H9 (cell line): ENCODE measurements at regions not wholly inside any gene's neighbourhood (a gene's known extent, or its start where the extent isn't known, plus 50 kb on each side); places are given as distances from the start of the nearest gene placed in this dataset.

Experiments used
- DNase-seq: peaks from one replicate; pipeline ENCODE4 v3.0.0-alpha.2; 2017
- H2AFZ ChIP-seq: one replicate; pipeline ENCODE4 v1.6.1; 2013; ENCODE audit warnings: mild to moderate bottlenecking, low read length, control low read depth, moderate library complexity
- H2AK5ac ChIP-seq: 2 replicates; pipeline ENCODE4 v1.6.1; 2013; ENCODE audit warnings: low read length, control low read depth, mixed read lengths; ENCODE audit not compliant: insufficient read length
- H2BK120ac ChIP-seq: one replicate; pipeline ENCODE4 v1.6.1; 2013; ENCODE audit warnings: low read depth, mild to moderate bottlenecking, low read length, control low read depth, inconsistent platforms; ENCODE audit not compliant: poor library complexity, severe bottlenecking
- H2BK12ac ChIP-seq: 2 replicates; pipeline ENCODE4 v1.6.1; 2013; ENCODE audit warnings: low read length, control low read depth, mixed read lengths, low read depth; ENCODE audit not compliant: insufficient read length
- H2BK15ac ChIP-seq: 2 replicates; pipeline ENCODE4 v1.6.1; 2013; ENCODE audit warnings: low read depth, low read length, control low read depth
- H2BK20ac ChIP-seq: one replicate; pipeline ENCODE4 v1.6.1; 2013; ENCODE audit warnings: low read depth, mild to moderate bottlenecking, low read length, control low read depth, inconsistent platforms; ENCODE audit not compliant: poor library complexity, severe bottlenecking
- H2BK5ac ChIP-seq: 2 replicates; pipeline ENCODE4 v1.6.1; 2013; ENCODE audit warnings: low read length, control low read depth, mixed read lengths; ENCODE audit not compliant: insufficient read length
- H3K14ac ChIP-seq: 2 replicates; pipeline ENCODE4 v1.6.1; 2013; ENCODE audit warnings: low read length, control low read depth; ENCODE audit not compliant: insufficient read depth
- H3K18ac ChIP-seq: 2 replicates; pipeline ENCODE4 v1.6.1; 2013; ENCODE audit warnings: low read depth, mild to moderate bottlenecking, mixed read lengths, low read length, control low read depth; ENCODE audit not compliant: insufficient read length
- H3K23ac ChIP-seq: 2 replicates; pipeline ENCODE4 v1.6.1; 2013; ENCODE audit warnings: low read length, control low read depth, mixed read lengths, low read depth; ENCODE audit not compliant: insufficient read length
- H3K23me2 ChIP-seq: 2 replicates; pipeline ENCODE4 v1.6.1; 2013; ENCODE audit warnings: low read depth, mild to moderate bottlenecking, mixed read lengths, low read length, control low read depth; ENCODE audit not compliant: insufficient read length, poor library complexity, severe bottlenecking
- H3K27ac ChIP-seq: 2 replicates; pipeline ENCODE4 v1.5.1; 2013; ENCODE audit warnings: low read length, control low read depth, mixed read lengths, low read depth; ENCODE audit not compliant: insufficient read length
- H3K27me3 ChIP-seq: 2 replicates; pipeline ENCODE4 v1.6.1; 2013; ENCODE audit warnings: low read length, control low read depth, inconsistent platforms; ENCODE audit not compliant: insufficient read depth
- H3K4ac ChIP-seq: 2 replicates; pipeline ENCODE4 v1.6.1; 2013; ENCODE audit warnings: low read depth, mild to moderate bottlenecking, control low read depth, inconsistent platforms, low read length, moderate library complexity
- H3K4me1 ChIP-seq: 2 replicates; pipeline ENCODE4 v1.6.1; 2013; ENCODE audit warnings: low read length, control low read depth, inconsistent platforms; ENCODE audit not compliant: insufficient read depth
- H3K4me2 ChIP-seq: 2 replicates; pipeline ENCODE4 v1.6.1; 2013; ENCODE audit warnings: low read length, control low read depth, mixed read lengths; ENCODE audit not compliant: insufficient read length, insufficient read depth
- H3K56ac ChIP-seq: 2 replicates; pipeline ENCODE4 v1.6.1; 2013; ENCODE audit warnings: low read depth, mild to moderate bottlenecking, mixed read lengths, low read length, control low read depth; ENCODE audit not compliant: insufficient read length
- H3K79me1 ChIP-seq: 2 replicates; pipeline ENCODE4 v1.6.1; 2013; ENCODE audit warnings: low read depth, mild to moderate bottlenecking, moderate library complexity, low read length, control low read depth, inconsistent platforms; ENCODE audit not compliant: insufficient read depth, poor library complexity, severe bottlenecking
- H3K79me2 ChIP-seq: 2 replicates; pipeline ENCODE4 v1.6.1; 2013; ENCODE audit warnings: low read length, control low read depth, inconsistent platforms; ENCODE audit not compliant: insufficient read depth
- H3K9ac ChIP-seq: 2 replicates; pipeline ENCODE4 v1.6.1; 2013; ENCODE audit warnings: low read length, control low read depth, mixed read lengths; ENCODE audit not compliant: insufficient read length; ENCODE audit errors: extremely low read depth
- H3K9me3 ChIP-seq: one replicate; pipeline ENCODE4 v1.6.1; 2013; ENCODE audit warnings: low read depth, low read length, inconsistent platforms; ENCODE audit not compliant: control insufficient read depth
- H3T11ph ChIP-seq: one replicate; pipeline ENCODE4 v1.6.1; 2013; ENCODE audit warnings: mild to moderate bottlenecking, low read length, control low read depth, inconsistent platforms
- H4K20me1 ChIP-seq: one replicate; pipeline ENCODE4 v1.6.1; 2013; ENCODE audit not compliant: control insufficient read depth, insufficient read length, insufficient read depth
- H4K5ac ChIP-seq: 2 replicates; pipeline ENCODE4 v1.6.1; 2013; ENCODE audit warnings: low read depth, mild to moderate bottlenecking, mixed read lengths, low read length, control low read depth; ENCODE audit not compliant: insufficient read length
- H4K8ac ChIP-seq: replicated peaks from 2 replicates; pipeline ENCODE4 v1.6.1; 2013; ENCODE audit warnings: low read length, control low read depth, mixed read lengths, low read depth; ENCODE audit not compliant: insufficient read length
- H4K91ac ChIP-seq: 2 replicates; pipeline ENCODE4 v1.6.1; 2013; ENCODE audit warnings: low read depth, mild to moderate bottlenecking, moderate library complexity, mixed read lengths, low read length, control low read depth; ENCODE audit not compliant: insufficient read length
- H3K27ac Mint-ChIP-seq, 3 experiments: 2 replicates in 2 of 3; 3 replicates in 1 of 3; pipeline ENCODE4 v1.8.0; 2020 to 2021; ENCODE audit warnings: mixed read lengths in 3 of 3, mild to moderate bottlenecking in 1 of 3, moderate library complexity in 1 of 3
- H3K27me3 Mint-ChIP-seq: 2 replicates; pipeline ENCODE4 v1.8.0; 2021; ENCODE audit warnings: low read depth, mild to moderate bottlenecking, moderate library complexity, mixed read lengths
- H3K36me3 Mint-ChIP-seq, 3 experiments: 2 replicates in 2 of 3; 3 replicates in 1 of 3; pipeline ENCODE4 v1.8.0; 2020 to 2021; ENCODE audit warnings: low read depth in 3 of 3, mixed read lengths in 3 of 3; ENCODE audit not compliant: insufficient read depth in 1 of 3
- H3K4me1 Mint-ChIP-seq, 2 experiments: 2 replicates each; pipeline ENCODE4 v1.8.0; 2020; ENCODE audit warnings: mixed read lengths in 2 of 2
- H3K4me3 Mint-ChIP-seq, 2 experiments: 2 replicates in 1 of 2; 3 replicates in 1 of 2; pipeline ENCODE4 v1.8.0; 2020 to 2021; ENCODE audit warnings: mild to moderate bottlenecking in 2 of 2, mixed read lengths in 2 of 2, moderate library complexity in 1 of 2
- H3K9me3 Mint-ChIP-seq, 2 experiments: 2 replicates in 1 of 2; 3 replicates in 1 of 2; pipeline ENCODE4 v1.8.0; 2020; ENCODE audit warnings: mild to moderate bottlenecking in 2 of 2, mixed read lengths in 2 of 2, moderate library complexity in 1 of 2
- WGBS: extraction: QIAGEN DNeasy Blood & Tissue Kit; methylation state at CpG from one replicate; pipeline ENCODE4 v1.1.7; 2013; ENCODE audit warnings: missing lambda C conversion rate, low lambda C conversion rate, mixed read lengths; ENCODE audit not compliant: insufficient read length; ENCODE audit errors: extremely low coverage; 5-methylcytosine and 5-hydroxymethylcytosine counted together
- TF ChIP-seq, protein P1 (sequence below): fragments of 200-600 bp; sonication (generic); conservative IDR thresholded peaks from 3 replicates; pipeline ENCODE4 v1.8.0; 2021; ENCODE audit warnings: antibody characterized with exemption, mild to moderate bottlenecking

DNA sequence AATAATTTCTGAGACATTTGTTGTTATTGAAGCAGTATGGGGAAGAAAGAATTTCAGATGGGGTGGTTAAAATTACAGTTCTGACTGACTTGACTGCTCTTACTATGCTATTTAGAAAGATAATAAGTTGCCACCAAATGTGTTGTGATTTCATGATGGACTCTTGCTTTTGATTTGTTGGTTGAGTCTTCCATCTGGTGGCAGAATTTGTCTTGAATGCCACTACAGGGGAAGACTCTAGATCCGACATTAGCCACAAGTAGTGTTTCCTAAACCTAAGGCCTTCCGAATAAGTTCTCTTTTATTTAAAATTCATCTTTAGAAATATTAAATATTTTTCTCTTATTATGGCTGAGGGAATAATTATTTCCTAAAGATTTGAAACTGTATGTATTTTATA, 190.9 kb upstream of the ADGRL4 start:
- Mint-ChIP-seq H3K27ac (no peak overlapping the region), H3K4me1 (peaks cover 8 to 11% of the 10 kb centered on the region in 2 experiments), H3K4me3 (no peak overlapping the region), H3K27me3 (no peaks in the 10 kb centered on the region), H3K9me3 (peaks cover 0 to 2% of the 10 kb centered on the region in 2 experiments; a peak in 1 of 5 replicates), H3K36me3 (no peaks in the 10 kb centered on the region; a peak in 1 of 7 replicates)
- H3K4me2 ChIP-seq = no peak overlapping the region
- H2AFZ ChIP-seq = no peak overlapping the region
- no CpG with 5 or more reads among the region's 2 CpGs for WGBS
- no peaks in the 10 kb centered on the region for H3K23me2 ChIP-seq
- TF ChIP-seq, protein P1, sequence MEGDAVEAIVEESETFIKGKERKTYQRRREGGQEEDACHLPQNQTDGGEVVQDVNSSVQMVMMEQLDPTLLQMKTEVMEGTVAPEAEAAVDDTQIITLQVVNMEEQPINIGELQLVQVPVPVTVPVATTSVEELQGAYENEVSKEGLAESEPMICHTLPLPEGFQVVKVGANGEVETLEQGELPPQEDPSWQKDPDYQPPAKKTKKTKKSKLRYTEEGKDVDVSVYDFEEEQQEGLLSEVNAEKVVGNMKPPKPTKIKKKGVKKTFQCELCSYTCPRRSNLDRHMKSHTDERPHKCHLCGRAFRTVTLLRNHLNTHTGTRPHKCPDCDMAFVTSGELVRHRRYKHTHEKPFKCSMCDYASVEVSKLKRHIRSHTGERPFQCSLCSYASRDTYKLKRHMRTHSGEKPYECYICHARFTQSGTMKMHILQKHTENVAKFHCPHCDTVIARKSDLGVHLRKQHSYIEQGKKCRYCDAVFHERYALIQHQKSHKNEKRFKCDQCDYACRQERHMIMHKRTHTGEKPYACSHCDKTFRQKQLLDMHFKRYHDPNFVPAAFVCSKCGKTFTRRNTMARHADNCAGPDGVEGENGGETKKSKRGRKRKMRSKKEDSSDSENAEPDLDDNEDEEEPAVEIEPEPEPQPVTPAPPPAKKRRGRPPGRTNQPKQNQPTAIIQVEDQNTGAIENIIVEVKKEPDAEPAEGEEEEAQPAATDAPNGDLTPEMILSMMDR = peak; percentile 68
- H2BK15ac ChIP-seq = no peak overlapping the region
- no peak for DNase-seq
- no peak overlapping the region for H2BK5ac ChIP-seq
- H3K27ac ChIP-seq = no peak overlapping the region
- peaks cover 2% of the 10 kb centered on the region; the same call in 1 of the 2 replicates for H3K4me1 ChIP-seq
- no peak overlapping the region for H2AK5ac ChIP-seq
- no peak overlapping the region for H4K5ac ChIP-seq
- H4K91ac ChIP-seq = no peak overlapping the region
- no peak overlapping the region for H3K18ac ChIP-seq
- H3K9ac ChIP-seq = no peak overlapping the region
- no peak overlapping the region for H3K56ac ChIP-seq
- H3K27me3 ChIP-seq = no peaks in the 10 kb centered on the region
- H3K23ac ChIP-seq = no peak overlapping the region
- no peak overlapping the region for H4K8ac ChIP-seq
- no peaks in the 10 kb centered on the region for H3K79me2 ChIP-seq
- no peak overlapping the region for H2BK12ac ChIP-seq
- H3K9me3 ChIP-seq = no peaks in the 10 kb centered on the region
- no peaks in the 10 kb centered on the region for H3K79me1 ChIP-seq
- no peak overlapping the region for H2BK120ac ChIP-seq
- no peak overlapping the region for H3K4ac ChIP-seq
- H3K14ac ChIP-seq = no peak overlapping the region
- no peaks in the 10 kb centered on the region for H4K20me1 ChIP-seq
- H3T11ph ChIP-seq = no peak overlapping the region
- no peak overlapping the region for H2BK20ac ChIP-seq
